ENCODE measurements at regions not wholly inside any gene's neighbourhood (a gene's known extent, or its start where the extent isn't known, plus 50 kb on each side); places are given as distances from the start of the nearest gene placed in this dataset.

- TF ChIP-seq HDGF (IDR thresholded peaks at IDR 0.05; ENCODE audit: borderline replicate concordance) (no peak), SP1 (IDR thresholded peaks at IDR 0.05) (no peak), ZNF384 (IDR thresholded peaks at IDR 0.05) (no peak), FOXM1 (IDR thresholded peaks at IDR 0.05; ENCODE audit: borderline replicate concordance) (no peak), FOXK2 (IDR thresholded peaks at IDR 0.05) (no peak), ELF4 (IDR thresholded peaks at IDR 0.05) (no peak), FOXA1 (IDR thresholded peaks at IDR 0.05) (no peak), SUZ12 (IDR thresholded peaks at IDR 0.05) (no peak), BHLHE40 (IDR thresholded peaks at IDR 0.05; ENCODE audit: borderline replicate concordance) (no peak), TARDBP (IDR thresholded peaks at IDR 0.05) (no peak), LEF1 (IDR thresholded peaks at IDR 0.05; ENCODE audit: borderline replicate concordance) (no peak), CTBP1 (IDR thresholded peaks at IDR 0.05; ENCODE audit: borderline replicate concordance) (no peak)
Measured at GRCh38 chrX:139204571-139204897, 326.0 kb upstream of the F9 start.
